ENCODE measurements at regions not wholly inside any gene's neighbourhood (a gene's known extent, or its start where the extent isn't known, plus 50 kb on each side); places are given as distances from the start of the nearest gene placed in this dataset.

DNA sequence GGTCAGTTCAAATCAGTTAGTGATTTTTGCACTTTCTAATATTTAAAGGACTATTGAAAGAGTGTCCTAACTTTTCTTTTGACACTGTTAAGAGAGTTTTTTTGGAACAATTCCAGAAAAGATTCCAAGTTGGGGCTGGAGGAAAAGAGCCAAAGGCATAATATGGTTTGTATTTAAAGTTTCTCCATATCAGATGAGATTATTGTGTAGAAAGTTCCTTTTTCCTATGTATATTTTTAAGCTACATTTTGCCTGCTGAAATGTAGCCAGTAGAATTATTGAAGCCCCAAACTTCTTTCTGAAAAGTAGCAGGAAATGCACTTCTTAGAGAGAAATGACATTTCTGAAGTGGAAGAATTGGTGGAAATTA, 136.5 kb upstream of the TSC22D2 start:
- TF ChIP-seq, protein P1, sequence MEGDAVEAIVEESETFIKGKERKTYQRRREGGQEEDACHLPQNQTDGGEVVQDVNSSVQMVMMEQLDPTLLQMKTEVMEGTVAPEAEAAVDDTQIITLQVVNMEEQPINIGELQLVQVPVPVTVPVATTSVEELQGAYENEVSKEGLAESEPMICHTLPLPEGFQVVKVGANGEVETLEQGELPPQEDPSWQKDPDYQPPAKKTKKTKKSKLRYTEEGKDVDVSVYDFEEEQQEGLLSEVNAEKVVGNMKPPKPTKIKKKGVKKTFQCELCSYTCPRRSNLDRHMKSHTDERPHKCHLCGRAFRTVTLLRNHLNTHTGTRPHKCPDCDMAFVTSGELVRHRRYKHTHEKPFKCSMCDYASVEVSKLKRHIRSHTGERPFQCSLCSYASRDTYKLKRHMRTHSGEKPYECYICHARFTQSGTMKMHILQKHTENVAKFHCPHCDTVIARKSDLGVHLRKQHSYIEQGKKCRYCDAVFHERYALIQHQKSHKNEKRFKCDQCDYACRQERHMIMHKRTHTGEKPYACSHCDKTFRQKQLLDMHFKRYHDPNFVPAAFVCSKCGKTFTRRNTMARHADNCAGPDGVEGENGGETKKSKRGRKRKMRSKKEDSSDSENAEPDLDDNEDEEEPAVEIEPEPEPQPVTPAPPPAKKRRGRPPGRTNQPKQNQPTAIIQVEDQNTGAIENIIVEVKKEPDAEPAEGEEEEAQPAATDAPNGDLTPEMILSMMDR (IDR thresholded peaks at IDR 0.05 in 2 of 3, conservative IDR thresholded peaks at IDR 0.05 in 1 of 3; ENCODE audit: control insufficient read depth in 2 of 3, extremely low read depth in 1 of 3, insufficient read depth in 1 of 3, low read depth in 3 of 3, low read length in 3 of 3): no peak
- TF ChIP-seq EED (IDR thresholded peaks at IDR 0.05; ENCODE audit: low read depth) (no peak), TARDBP (IDR thresholded peaks at IDR 0.05; ENCODE audit: borderline replicate concordance) (no peak), CBX3 (IDR thresholded peaks at IDR 0.05; ENCODE audit: borderline replicate concordance, low read depth) (no peak), EZH2 (IDR thresholded peaks at IDR 0.05; ENCODE audit: borderline replicate concordance, control insufficient read depth, low read depth, low read length) (no peak), FOXM1 (IDR thresholded peaks at IDR 0.05; ENCODE audit: low read depth, low read length) (no peak), YY1 (IDR thresholded peaks at IDR 0.05; ENCODE audit: low read depth, low read length) (no peak), POLR2AphosphoS5 (IDR thresholded peaks at IDR 0.05; ENCODE audit: low read length) (no peak), SMC3 (IDR thresholded peaks at IDR 0.05; ENCODE audit: borderline replicate concordance, low read length) (no peak), JUNB (IDR thresholded peaks at IDR 0.05) (no peak), CBFB (IDR thresholded peaks at IDR 0.05; ENCODE audit: low read depth) (no peak)
- TF ChIP-seq, protein P2, sequence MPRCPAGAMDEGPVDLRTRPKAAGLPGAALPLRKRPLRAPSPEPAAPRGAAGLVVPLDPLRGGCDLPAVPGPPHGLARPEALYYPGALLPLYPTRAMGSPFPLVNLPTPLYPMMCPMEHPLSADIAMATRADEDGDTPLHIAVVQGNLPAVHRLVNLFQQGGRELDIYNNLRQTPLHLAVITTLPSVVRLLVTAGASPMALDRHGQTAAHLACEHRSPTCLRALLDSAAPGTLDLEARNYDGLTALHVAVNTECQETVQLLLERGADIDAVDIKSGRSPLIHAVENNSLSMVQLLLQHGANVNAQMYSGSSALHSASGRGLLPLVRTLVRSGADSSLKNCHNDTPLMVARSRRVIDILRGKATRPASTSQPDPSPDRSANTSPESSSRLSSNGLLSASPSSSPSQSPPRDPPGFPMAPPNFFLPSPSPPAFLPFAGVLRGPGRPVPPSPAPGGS (IDR thresholded peaks at IDR 0.05; ENCODE audit: borderline replicate concordance, insufficient read depth, low read depth, low read length, poor library complexity, severe bottlenecking): no peak
- TF ChIP-seq, protein P3, sequence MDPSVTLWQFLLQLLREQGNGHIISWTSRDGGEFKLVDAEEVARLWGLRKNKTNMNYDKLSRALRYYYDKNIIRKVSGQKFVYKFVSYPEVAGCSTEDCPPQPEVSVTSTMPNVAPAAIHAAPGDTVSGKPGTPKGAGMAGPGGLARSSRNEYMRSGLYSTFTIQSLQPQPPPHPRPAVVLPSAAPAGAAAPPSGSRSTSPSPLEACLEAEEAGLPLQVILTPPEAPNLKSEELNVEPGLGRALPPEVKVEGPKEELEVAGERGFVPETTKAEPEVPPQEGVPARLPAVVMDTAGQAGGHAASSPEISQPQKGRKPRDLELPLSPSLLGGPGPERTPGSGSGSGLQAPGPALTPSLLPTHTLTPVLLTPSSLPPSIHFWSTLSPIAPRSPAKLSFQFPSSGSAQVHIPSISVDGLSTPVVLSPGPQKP (IDR thresholded peaks at IDR 0.05; ENCODE audit: low read depth, low read length): no peak
- TF ChIP-seq, protein P4, sequence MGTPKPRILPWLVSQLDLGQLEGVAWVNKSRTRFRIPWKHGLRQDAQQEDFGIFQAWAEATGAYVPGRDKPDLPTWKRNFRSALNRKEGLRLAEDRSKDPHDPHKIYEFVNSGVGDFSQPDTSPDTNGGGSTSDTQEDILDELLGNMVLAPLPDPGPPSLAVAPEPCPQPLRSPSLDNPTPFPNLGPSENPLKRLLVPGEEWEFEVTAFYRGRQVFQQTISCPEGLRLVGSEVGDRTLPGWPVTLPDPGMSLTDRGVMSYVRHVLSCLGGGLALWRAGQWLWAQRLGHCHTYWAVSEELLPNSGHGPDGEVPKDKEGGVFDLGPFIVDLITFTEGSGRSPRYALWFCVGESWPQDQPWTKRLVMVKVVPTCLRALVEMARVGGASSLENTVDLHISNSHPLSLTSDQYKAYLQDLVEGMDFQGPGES (IDR thresholded peaks at IDR 0.05): no peak
